Myocyte (in vitro differentiated cells): ENCODE measurements at regions not wholly inside any gene's neighbourhood (a gene's known extent, or its start where the extent isn't known, plus 50 kb on each side); places are given as distances from the start of the nearest gene placed in this dataset.
"Not testable (repeated sequence)": the region's sequence is repeated elsewhere in the genome, so short reads cannot be mapped to it uniquely, and the experiment has no call there.

Experiments
- DNase-seq: peaks from one replicate; pipeline ENCODE4 v3.0.0-alpha.2; 2012; ENCODE audit warnings: low read depth

- DNase-seq = peak; percentile 47
Measured at GRCh38 chr7:82566752-82567151, 123.2 kb upstream of the CACNA2D1 start.

DNA sequence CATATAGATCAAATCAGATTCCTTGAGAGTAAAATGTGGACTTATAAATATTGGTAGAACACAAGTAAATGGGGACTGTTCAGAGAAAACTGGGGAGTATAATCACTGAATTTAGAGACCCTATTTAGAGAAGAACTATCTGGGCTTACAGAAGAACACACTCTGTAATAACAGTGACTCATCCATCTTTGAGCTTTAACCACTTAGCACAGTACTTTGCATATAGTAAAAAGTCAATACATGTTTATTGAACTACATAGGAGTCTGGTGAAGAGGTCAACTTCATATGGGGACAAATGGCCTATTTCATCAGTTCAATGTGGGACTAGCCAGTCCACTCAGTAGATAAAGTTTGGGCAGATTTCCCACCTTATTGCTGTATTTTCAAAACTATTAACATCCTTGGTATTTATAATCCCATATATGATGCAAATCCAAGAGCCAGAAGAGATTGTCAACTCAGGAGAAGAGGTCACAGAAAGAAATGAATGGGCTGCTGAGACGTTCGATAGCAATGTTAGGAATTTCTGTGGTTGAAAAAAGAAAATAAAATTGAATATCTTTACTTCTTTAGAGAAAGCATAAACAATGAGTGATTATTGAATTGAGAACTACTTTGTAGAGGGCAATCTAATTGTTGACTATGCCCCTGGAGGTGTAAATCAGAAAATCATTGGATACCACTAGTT, 119.3 kb upstream of the CACNA2D1 start:
- peak; percentile 39 for DNase-seq

GRCh38 chr7:82559193-82559805, 115.7 kb upstream of the CACNA2D1 start:
- peak; percentile 94 for DNase-seq

DNA sequence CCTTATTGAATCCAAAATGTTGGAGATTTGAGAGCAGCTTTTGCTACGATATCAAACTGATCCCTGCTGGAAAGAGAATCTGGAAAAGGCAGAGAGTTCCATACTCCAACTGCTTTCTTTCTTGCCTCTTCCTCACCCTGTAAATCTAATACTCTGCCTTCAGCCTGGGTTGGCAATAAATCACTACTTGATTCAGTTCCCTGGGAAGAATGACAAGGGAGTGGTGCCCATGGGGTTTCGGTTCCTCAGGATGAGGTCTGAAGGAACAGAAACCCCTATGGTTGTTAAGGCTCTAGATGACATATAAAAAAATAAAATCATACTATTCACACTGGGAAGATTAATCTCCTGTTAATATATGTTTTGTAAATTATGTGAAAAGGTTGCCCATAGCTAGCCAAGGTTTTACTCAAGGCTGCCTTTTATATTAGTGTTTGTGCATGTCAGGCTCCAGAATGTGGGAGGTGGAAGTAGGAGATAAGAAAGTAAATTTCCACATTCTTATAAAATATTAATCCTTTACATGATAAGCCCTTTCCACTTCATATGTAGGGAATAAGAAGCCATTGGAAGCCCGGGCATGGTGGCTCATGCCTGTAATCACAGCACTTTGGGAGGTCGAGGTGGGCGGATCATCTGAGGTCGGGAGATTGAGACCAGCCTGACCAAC, 106.2 kb upstream of the CACNA2D1 start:
- no peak for DNase-seq

GRCh38 chr7:82548141-82548688, 104.6 kb upstream of the CACNA2D1 start:
- no peak for DNase-seq

GRCh38 chr7:82542665-82543064, 99.1 kb upstream of the CACNA2D1 start:
- no peak for DNase-seq

DNA sequence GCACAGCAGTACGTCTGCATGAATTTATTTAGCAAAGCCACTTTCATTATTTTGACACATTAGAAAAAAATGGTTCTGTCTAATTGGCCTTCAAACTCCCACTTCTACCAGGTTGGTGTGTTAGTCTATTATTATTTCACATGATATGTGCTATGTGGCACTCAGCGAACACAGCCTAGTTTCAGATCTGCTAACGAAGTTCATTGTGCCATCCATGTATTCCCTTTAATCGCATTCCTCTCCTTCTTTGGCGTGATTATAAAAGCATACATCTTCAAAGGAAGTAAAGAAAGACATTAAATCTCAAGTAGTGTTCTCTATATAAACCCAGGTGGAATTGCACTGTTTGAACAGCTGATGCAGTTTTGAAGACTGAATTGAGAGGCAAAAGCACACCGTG, 96.4 kb upstream of the CACNA2D1 start:
- no peak for DNase-seq

- peak; percentile 47 for DNase-seq
Measured at GRCh38 chr7:82534684-82535083, 91.1 kb upstream of the CACNA2D1 start.

DNA sequence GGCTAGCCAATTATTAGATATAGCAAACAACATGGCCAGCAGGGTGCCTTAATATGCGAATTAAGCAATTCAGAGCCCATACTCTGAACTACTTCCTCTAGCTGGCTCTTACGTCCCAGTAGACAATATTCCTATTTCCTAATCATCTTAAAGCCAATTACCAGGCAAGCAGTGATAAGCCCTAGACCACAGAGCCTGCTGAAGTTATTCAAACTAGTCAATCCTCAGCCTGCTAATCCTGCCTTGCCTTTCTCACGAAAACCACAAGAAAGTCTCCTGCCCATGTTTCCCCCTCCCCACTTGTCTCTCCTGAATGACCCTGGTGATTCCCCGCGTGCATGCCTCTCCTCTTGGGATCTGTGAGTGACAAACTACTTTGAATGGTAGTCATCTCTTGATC, 86.8 kb upstream of the CACNA2D1 start:
- DNase-seq = no peak

DNA sequence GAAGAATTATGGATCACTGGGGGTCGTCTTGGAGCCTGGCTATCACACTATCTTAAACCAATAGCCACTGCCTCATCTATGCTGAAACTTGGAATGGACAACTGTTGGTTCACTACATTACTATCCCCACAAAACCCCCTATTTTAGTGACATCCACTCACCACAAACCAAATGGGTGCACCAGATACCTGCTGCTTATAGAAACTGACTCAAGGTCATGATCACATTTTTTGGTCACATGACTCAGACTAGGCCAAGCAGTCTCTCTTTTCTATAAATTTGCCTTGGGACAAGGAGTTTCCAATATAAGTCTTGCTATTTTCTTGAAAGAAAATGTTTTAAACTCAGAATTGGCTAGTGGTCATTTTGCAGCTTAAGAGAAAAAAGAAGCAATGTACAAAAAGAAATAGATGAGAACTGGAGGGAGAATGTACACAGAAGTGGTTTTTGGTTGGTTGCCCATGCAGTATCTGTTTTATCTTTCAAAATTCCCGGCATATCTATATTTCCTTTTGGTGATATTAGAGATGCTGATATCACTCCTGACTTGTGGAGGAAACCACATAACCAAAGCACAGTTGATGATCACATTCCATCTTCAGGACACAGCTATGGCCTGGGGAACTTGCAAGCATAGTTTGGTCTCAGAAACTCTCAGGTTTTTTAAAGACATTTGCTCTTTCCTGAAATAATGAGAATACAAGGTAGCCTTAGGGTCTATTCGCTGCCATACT, 85.2 kb upstream of the CACNA2D1 start:
- peak; percentile 77 for DNase-seq

DNA sequence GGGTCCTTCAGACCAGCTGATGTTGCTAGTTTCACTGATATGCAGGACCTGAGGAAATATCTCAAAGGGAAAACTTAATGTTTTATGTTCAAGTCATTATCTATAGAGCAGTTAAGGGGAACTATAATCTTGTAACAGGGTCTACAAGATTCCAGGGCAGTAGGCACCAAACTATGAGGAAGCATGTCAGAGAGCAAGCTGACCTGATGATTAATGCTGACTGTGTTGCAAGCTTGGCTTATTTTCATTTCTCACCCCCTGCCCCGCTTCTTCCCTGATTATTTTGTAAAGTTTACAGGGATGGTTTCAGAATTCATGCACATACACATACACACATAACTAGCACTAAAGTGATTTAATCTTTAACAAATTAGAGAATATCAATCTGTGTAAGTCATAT, 84.3 kb upstream of the CACNA2D1 start:
- peak; percentile 26 for DNase-seq

- no peak for DNase-seq
Measured at GRCh38 chr7:82521906-82522445, 78.4 kb upstream of the CACNA2D1 start.

DNA sequence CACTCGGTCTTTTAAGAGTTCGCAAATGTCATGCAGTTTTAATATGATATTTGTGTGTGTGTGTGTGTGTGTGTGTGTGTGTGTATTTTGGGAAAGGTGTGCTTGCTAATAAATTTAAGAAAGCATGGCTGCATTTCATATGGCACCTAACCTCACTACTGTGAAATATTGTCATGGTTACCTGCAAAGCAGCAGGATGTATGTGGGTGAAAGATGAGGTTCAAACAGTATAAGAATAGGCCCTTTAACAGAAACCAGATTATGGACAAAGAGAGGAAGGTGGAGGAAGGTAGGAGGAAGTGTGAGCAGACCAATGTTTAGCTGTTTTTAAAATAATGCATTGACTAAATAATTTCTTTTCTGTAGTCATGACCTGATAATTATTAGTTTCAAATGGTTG, 73.5 kb upstream of the CACNA2D1 start:
- DNase-seq = no peak

DNA sequence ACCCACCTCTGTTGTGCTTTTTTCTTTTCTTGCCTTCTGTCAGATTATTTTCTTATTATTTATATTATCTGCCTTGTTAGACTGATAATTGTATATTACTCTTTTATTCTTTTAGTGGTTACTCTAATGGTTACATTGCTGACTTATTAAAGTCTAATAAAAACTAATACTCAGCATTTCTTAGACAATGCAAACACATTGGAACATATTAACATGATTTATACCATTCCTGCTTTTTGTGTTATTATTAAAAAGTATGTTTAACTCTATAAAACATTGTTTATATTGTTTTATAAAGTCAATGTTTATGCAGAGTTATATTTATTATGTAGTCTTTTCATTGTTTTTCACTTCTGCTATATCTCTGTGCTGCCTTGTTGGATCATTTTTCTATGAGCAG, 68.0 kb upstream of the CACNA2D1 start:
- DNase-seq = no peak

DNA sequence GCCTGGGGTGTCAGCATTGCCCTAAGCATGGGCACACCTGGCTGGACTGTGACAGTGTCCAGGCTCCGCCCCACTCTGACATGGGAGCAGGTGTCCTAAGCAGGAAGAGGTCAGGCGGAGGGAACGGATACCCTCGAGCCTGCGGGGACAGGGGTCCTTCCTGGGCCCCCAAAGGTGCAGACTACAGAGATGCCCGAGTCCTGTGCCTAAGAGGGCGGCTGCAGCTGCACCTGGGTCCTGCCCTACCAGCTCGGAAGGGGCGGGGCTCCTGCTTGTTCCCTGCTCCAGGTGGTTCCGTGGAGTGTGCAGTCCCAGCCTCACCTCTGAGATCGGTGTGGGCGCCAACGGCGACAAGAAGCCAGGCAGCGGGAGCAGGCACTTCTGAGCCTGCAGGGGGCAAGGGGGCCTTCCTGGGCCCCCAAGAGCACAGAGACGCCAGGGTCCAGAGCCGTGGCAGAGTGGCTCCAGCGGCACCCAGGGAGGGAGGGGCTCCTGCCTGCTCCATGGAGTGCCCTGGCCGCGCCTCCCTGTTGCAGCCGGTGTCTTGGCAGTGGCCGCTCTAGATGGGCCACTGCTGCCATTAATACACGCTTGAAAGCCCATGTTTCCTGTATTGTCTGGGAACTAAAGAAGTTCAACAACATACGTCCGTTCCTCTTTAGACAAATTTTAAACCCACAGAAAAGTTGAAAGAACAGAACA, 64.5 kb upstream of the CACNA2D1 start:
- no peak for DNase-seq

- DNase-seq = no peak
Measured at GRCh38 chr7:82507365-82507975, 63.9 kb upstream of the CACNA2D1 start.

- DNase-seq = peak; percentile 81
Measured at GRCh38 chr7:82506702-82507101, 63.1 kb upstream of the CACNA2D1 start.

GRCh38 chr7:82506208-82506607, 62.6 kb upstream of the CACNA2D1 start:
- DNase-seq = no peak

DNA sequence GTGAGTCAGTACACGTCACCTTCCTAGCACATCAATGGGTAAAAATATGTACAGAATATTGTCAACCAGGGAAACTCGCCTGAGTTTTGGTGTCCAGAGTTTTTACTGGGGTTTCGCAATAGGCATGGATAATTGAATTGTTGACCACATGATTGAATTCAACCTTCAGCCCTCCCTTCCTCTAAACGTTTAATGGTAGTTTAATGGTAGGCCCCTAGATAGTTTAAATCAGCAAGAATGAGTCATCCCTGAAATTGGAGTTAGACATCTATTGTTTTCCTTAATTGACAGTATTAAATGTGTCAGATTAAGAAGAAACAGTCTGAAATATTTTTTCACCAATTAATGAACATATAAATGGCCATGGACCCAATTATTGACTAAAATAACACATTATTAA, 57.8 kb upstream of the CACNA2D1 start:
- no peak for DNase-seq

DNA sequence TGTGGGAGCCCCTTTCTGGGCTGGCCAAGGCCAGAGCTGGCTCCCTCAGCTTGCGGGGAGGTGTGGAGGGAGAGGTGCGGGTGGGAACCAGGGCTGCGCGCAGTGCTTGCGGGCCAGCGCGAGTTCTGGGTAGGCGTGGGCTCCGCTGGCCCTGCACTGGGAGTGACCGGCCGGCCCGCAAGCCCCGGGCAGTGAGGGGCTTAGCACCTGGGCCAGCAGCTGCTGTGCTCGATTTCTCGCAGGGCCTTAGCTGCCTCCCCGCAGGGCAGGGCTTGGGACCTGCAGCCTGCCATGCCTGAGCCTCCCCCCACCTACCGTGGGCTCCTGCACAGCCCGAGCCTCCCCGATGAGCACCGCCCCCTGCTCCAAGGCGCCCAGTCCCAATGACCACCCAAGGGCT, 56.0 kb upstream of the CACNA2D1 start:
- DNase-seq = not testable (repeated sequence)
